SK-N-SH (cell line): ENCODE measurements at regions not wholly inside any gene's neighbourhood (a gene's known extent, or its start where the extent isn't known, plus 50 kb on each side); places are given as distances from the start of the nearest gene placed in this dataset.

Experiments
- CTCF ChIA-PET: fragments of 300-600, 350-600 bp; formaldehyde crosslinking; extraction: SDS; loops from one replicate; lab custom pipeline; 2021; lab: Yijun Ruan, JAX
- POLR2A ChIA-PET: fragments of 350-600 bp; sonication (Branson Sonifier 250); formaldehyde crosslinking; extraction: SDS; loops from one replicate; lab custom pipeline; 2020; ENCODE audit warnings: antibody characterized with exemption, inconsistent platforms; lab: Yijun Ruan, JAX
- DNase-seq: peaks from one replicate; pipeline ENCODE4 v3.0.0; 2012
- H2AFZ ChIP-seq: fragments of 200-600 bp; sonication (generic); 2 replicates; pipeline ENCODE4 v1.8.1; 2016; ENCODE audit warnings: antibody characterized with exemption, mild to moderate bottlenecking, low read depth
- H3F3A ChIP-seq: fragments of 200-600 bp; sonication (generic); replicated peaks from 2 replicates; pipeline ENCODE3; 2016; ENCODE audit warnings: antibody characterized with exemption, mild to moderate bottlenecking; ENCODE audit not compliant: insufficient read depth
- H3K27ac ChIP-seq, 2 experiments: fragments of 200-500 bp in 1 of 2; fragments of 200-600 bp in 1 of 2; sonication (Bioruptor generic) in 1 of 2; sonication (generic), shearing (Covaris generic) in 1 of 2; 2 replicates each; pipeline versions ENCODE4 v1.5.1 to v1.6.1; 2014 to 2016; ENCODE audit warnings: low read depth in 2 of 2, inconsistent platforms in 1 of 2, low read length in 1 of 2, mild to moderate bottlenecking in 1 of 2, mixed read lengths in 1 of 2
- H3K27me3 ChIP-seq: fragments of 200-600 bp; sonication (generic), shearing (Covaris generic); 2 replicates; pipeline ENCODE4 v1.6.1; 2016; ENCODE audit warnings: mixed run types; ENCODE audit not compliant: insufficient read depth
- H3K36me3 ChIP-seq, 2 experiments: fragments of 200-500 bp in 1 of 2; fragments of 200-600 bp in 1 of 2; sonication (Bioruptor generic) in 1 of 2; sonication (generic) in 1 of 2; replicated peaks in 1 of 2; 2 replicates each; pipeline versions ENCODE3 to v1.5.1; 2014 to 2016; ENCODE audit warnings: low read length in 1 of 2, mild to moderate bottlenecking in 1 of 2; ENCODE audit not compliant: insufficient read depth in 2 of 2, control insufficient read depth in 1 of 2
- H3K4me1 ChIP-seq, 2 experiments: fragments of 200-500 bp in 1 of 2; fragments of 200-600 bp in 1 of 2; sonication (Bioruptor generic) in 1 of 2; sonication (generic), shearing (Covaris generic) in 1 of 2; 2 replicates each; pipeline versions ENCODE4 v1.5.1 to v1.6.1; 2014 to 2016; ENCODE audit warnings: low read depth in 1 of 2, low read length in 1 of 2, mixed run types in 1 of 2; ENCODE audit not compliant: insufficient read depth in 2 of 2, control insufficient read depth in 1 of 2
- H3K4me2 ChIP-seq: fragments of 200-600 bp; sonication (generic), shearing (Covaris generic); 2 replicates; pipeline ENCODE4 v1.6.1; 2017; ENCODE audit warnings: mixed run types
- H3K4me3 ChIP-seq, 2 experiments: fragments of 200-500 bp in 1 of 2; fragments of 200-600 bp in 1 of 2; sonication (Bioruptor generic) in 1 of 2; sonication (generic), shearing (Covaris generic) in 1 of 2; 2 replicates each; pipeline versions ENCODE4 v1.5.1 to v1.8.1; 2014 to 2016; ENCODE audit warnings: low read depth in 2 of 2, inconsistent platforms in 1 of 2, low read length in 1 of 2, mild to moderate bottlenecking in 1 of 2, mixed read lengths in 1 of 2, moderate library complexity in 1 of 2
- H3K79me2 ChIP-seq: fragments of 200-600 bp; sonication (generic); 2 replicates; pipeline ENCODE4 v1.8.1; 2017; ENCODE audit warnings: mild to moderate bottlenecking; ENCODE audit not compliant: insufficient read depth
- H3K9ac ChIP-seq: fragments of 200-600 bp; sonication (generic); 2 replicates; pipeline ENCODE4 v1.6.1; 2017; ENCODE audit warnings: mixed run types
- H3K9me2 ChIP-seq: fragments of 200-600 bp; sonication (generic); 2 replicates; pipeline ENCODE4 v1.6.1; 2017; ENCODE audit warnings: mixed run types
- H3K9me3 ChIP-seq: fragments of 200-600 bp; sonication (generic); 2 replicates; pipeline ENCODE4 v1.6.1; 2017; ENCODE audit warnings: mixed run types, mild to moderate bottlenecking, moderate library complexity
- H4K20me1 ChIP-seq: fragments of 200-600 bp; sonication (generic); 2 replicates; pipeline ENCODE4 v1.6.1; 2017; ENCODE audit warnings: mild to moderate bottlenecking, mixed run types; ENCODE audit not compliant: insufficient read depth
- CHD2 ChIP-seq: fragments of 150-350 bp; IDR thresholded peaks from 2 replicates; pipeline ENCODE4 v1.6.1; 2018; ENCODE audit warnings: low read length; ENCODE audit not compliant: partially characterized antibody
- EZH2phosphoT487 ChIP-seq: fragments of 200-600 bp; sonication (generic); IDR thresholded peaks from 2 replicates; pipeline ENCODE4 v1.6.1; 2017; ENCODE audit warnings: low read depth, mixed run types, mild to moderate bottlenecking, antibody characterized with exemption, moderate library complexity, borderline replicate concordance
- FOSL2 ChIP-seq: IDR thresholded peaks from 2 replicates; pipeline ENCODE4 v1.4.0; 2012; ENCODE audit warnings: low read depth, mild to moderate bottlenecking, moderate library complexity, borderline replicate concordance
- GABPA ChIP-seq: IDR thresholded peaks from 2 replicates; pipeline ENCODE4 v1.4.0; 2012; ENCODE audit warnings: low read depth, mild to moderate bottlenecking
- GATA2 ChIP-seq: sonication (generic); formaldehyde crosslinking; IDR thresholded peaks from 2 replicates; pipeline ENCODE4 v1.5.0; 2020; ENCODE audit warnings: mild to moderate bottlenecking, missing genetic modification reagents
- RXRA ChIP-seq: IDR thresholded peaks from 2 replicates; pipeline ENCODE4 v1.4.0; 2012; ENCODE audit warnings: low read depth, mild to moderate bottlenecking, borderline replicate concordance
- WGBS: methylation state at CpG from one replicate; pipeline ENCODE4 v1.1.6; 2017; ENCODE audit warnings: low lambda C conversion rate; 5-methylcytosine and 5-hydroxymethylcytosine counted together

- CTCF ChIA-PET = no interaction called here
- no peak for TF ChIP-seq GABPA
- TF ChIP-seq, all 33 proteins: peak for 0
- no peaks in the 10 kb centered on the region for H3K9me3 ChIP-seq
- no peaks in the 10 kb centered on the region for H4K20me1 ChIP-seq
- POLR2A ChIA-PET = no interaction called here
- H2AFZ ChIP-seq = no peak overlapping the region
- H3K9ac ChIP-seq = no peak overlapping the region
- H3K27me3 ChIP-seq = no peaks in the 10 kb centered on the region
- no peak for DNase-seq
- H3K27ac ChIP-seq = no peak overlapping the region
- H3K4me3 ChIP-seq = no peak overlapping the region
- no peaks in the 10 kb centered on the region for H3K36me3 ChIP-seq
- H3K79me2 ChIP-seq = no peaks in the 10 kb centered on the region
- no peaks in the 10 kb centered on the region for H3K9me2 ChIP-seq
- no peak overlapping the region for H3K4me2 ChIP-seq
- no peaks in the 10 kb centered on the region for H3F3A ChIP-seq
- H3K4me1 ChIP-seq = no peaks in the 10 kb centered on the region
Observed at GRCh38 chr11:105204636-105205035, 65.1 kb upstream of the CARD18 start.

GRCh38 chr11:105203569-105204240 lies 64.1 kb upstream of the CARD18 start:
- POLR2A ChIA-PET = no interaction called here
- no peak overlapping the region for H3K4me2 ChIP-seq
- no peak for DNase-seq
- TF ChIP-seq FOSL2 (no peak), EZH2phosphoT487 (no peak), RXRA (no peak), GATA2 (no peak)
- H2AFZ ChIP-seq = no peak overlapping the region
- no peaks in the 10 kb centered on the region for H4K20me1 ChIP-seq
- no peaks in the 10 kb centered on the region for H3K9me3 ChIP-seq
- no peaks in the 10 kb centered on the region for H3F3A ChIP-seq
- H3K27ac ChIP-seq = no peak overlapping the region
- H3K9me2 ChIP-seq = no peaks in the 10 kb centered on the region
- no peaks in the 10 kb centered on the region for H3K36me3 ChIP-seq
- WGBS = 78% methylated on average over 2 of the region's 2 CpGs
- H3K9ac ChIP-seq = no peak overlapping the region
- H3K4me1 ChIP-seq = no peaks in the 10 kb centered on the region
- no peaks in the 10 kb centered on the region for H3K79me2 ChIP-seq
- no peaks in the 10 kb centered on the region for H3K27me3 ChIP-seq
- H3K4me3 ChIP-seq = no peak overlapping the region
- CTCF ChIA-PET = interaction anchor here (1.1 kb wide), 1 partner anchor 73 kb away, joined by 3 read pairs; no protein-coding TSS in a partner anchor

- H3K4me2 ChIP-seq = no peak overlapping the region
- ChIA-PET CTCF (interaction anchor here (1.1 kb wide), 1 partner anchor 74 kb away, joined by 3 read pairs; no protein-coding TSS in a partner anchor), POLR2A (no interaction called here)
- H3K9me2 ChIP-seq = no peaks in the 10 kb centered on the region
- no peaks in the 10 kb centered on the region for H3F3A ChIP-seq
- H3K27ac ChIP-seq = no peak overlapping the region
- no peaks in the 10 kb centered on the region for H3K36me3 ChIP-seq
- 64% methylated on average over 3 of the region's 3 CpGs for WGBS
- no peak overlapping the region for H2AFZ ChIP-seq
- no peak overlapping the region for H3K9ac ChIP-seq
- no peak for DNase-seq
- H3K4me1 ChIP-seq = no peaks in the 10 kb centered on the region
- H3K9me3 ChIP-seq = no peaks in the 10 kb centered on the region
- no peaks in the 10 kb centered on the region for H3K79me2 ChIP-seq
- no peak overlapping the region for H3K4me3 ChIP-seq
- H4K20me1 ChIP-seq = no peaks in the 10 kb centered on the region
- TF ChIP-seq CHD2 = no peak
- TF ChIP-seq EZH2phosphoT487 = no peak
- no peaks in the 10 kb centered on the region for H3K27me3 ChIP-seq
Observed at GRCh38 chr11:105202844-105203548, 63.4 kb upstream of the CARD18 start.
